Cardiac muscle cell (in vitro differentiated cells and primary cell): ENCODE measurements at regions not wholly inside any gene's neighbourhood (a gene's known extent, or its start where the extent isn't known, plus 50 kb on each side); places are given as distances from the start of the nearest gene placed in this dataset.
"Not testable (repeated sequence)": the region's sequence is repeated elsewhere in the genome, so short reads cannot be mapped to it uniquely, and the experiment has no call there.

Experiments used
- DNase-seq, 2 donors: peaks; one replicate each; pipeline versions ENCODE4 v3.0.0 to v3.0.0-alpha.2; 2010 to 2017; ENCODE audit warnings: low read depth in 1 of 2, low spot score in 1 of 2
- H3K27ac ChIP-seq: fragments of 200-600 bp; sonication (generic); 2 replicates; pipeline ENCODE4 v1.5.1; 2016
- H3K27me3 ChIP-seq: fragments of 200-600 bp; sonication (generic); 2 replicates; pipeline ENCODE4 v1.6.0; 2016; ENCODE audit warnings: control low read depth
- H3K36me3 ChIP-seq: fragments of 200-600 bp; sonication (generic); 2 replicates; pipeline ENCODE4 v1.5.1; 2016; ENCODE audit warnings: control low read depth
- H3K4me1 ChIP-seq: fragments of 200-600 bp; sonication (generic); 2 replicates; pipeline ENCODE4 v1.8.1; 2017; ENCODE audit warnings: low read depth, mild to moderate bottlenecking, mixed run types
- H3K4me3 ChIP-seq: fragments of 200-600 bp; sonication (generic); 2 replicates; pipeline ENCODE4 v1.5.1; 2016; ENCODE audit warnings: mild to moderate bottlenecking
- H3K9me3 ChIP-seq: fragments of 200-600 bp; sonication (generic); 2 replicates; pipeline ENCODE4 v1.5.1; 2017; ENCODE audit warnings: low read depth, mild to moderate bottlenecking, control low read depth
- TF ChIP-seq, protein P1 (sequence below): IDR thresholded peaks from 2 replicates; pipeline ENCODE4 v1.5.1; 2012; ENCODE audit warnings: low read depth, mild to moderate bottlenecking, low read length

GRCh38 chr11:112662554-112662953 lies 298.7 kb upstream of the NCAM1 start:
- H3K27me3 ChIP-seq = no peaks in the 10 kb centered on the region
- H3K4me1 ChIP-seq = no peaks in the 10 kb centered on the region
- no peak overlapping the region for H3K4me3 ChIP-seq
- H3K27ac ChIP-seq = no peak overlapping the region
- DNase-seq = no peak
- H3K9me3 ChIP-seq = no peaks in the 10 kb centered on the region
- TF ChIP-seq, protein P1, sequence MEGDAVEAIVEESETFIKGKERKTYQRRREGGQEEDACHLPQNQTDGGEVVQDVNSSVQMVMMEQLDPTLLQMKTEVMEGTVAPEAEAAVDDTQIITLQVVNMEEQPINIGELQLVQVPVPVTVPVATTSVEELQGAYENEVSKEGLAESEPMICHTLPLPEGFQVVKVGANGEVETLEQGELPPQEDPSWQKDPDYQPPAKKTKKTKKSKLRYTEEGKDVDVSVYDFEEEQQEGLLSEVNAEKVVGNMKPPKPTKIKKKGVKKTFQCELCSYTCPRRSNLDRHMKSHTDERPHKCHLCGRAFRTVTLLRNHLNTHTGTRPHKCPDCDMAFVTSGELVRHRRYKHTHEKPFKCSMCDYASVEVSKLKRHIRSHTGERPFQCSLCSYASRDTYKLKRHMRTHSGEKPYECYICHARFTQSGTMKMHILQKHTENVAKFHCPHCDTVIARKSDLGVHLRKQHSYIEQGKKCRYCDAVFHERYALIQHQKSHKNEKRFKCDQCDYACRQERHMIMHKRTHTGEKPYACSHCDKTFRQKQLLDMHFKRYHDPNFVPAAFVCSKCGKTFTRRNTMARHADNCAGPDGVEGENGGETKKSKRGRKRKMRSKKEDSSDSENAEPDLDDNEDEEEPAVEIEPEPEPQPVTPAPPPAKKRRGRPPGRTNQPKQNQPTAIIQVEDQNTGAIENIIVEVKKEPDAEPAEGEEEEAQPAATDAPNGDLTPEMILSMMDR = no peak
- H3K36me3 ChIP-seq = no peaks in the 10 kb centered on the region

DNA sequence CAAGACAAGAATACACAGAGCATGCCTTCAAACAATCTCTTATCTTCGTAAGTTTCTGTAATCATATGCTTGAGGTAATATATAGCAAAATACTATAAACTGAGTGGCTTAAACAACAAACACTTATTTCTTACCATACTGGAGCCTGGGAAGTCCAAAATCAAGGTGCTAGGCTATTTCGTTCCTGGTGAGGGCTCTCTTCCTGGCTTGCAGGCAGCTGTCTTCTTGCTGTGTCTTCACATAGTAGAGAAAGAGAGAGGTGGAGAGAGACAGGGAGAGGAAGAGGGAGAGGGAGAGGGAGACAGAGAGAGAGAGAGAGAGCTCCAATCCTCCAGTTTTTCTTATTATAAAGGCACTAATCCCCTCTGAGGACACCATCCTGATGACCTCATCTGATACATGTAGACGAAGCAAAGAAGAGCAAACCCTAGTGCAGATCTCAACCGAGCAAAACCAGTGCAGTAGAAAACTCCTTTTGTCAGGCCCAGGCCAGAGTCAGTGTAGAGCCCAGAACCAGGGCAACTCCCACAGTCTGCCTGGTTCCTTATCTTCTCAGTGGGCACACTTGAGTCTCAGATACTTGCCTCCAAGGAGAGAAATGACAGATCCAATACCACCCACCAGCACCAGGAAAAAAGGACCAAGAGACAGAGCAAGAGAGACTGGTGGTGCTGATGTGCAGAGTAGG lies 297.1 kb upstream of the NCAM1 start:
- TF ChIP-seq, protein P1 = no peak
- Histone ChIP-seq H3K9me3 (no peaks in the 10 kb centered on the region), H3K36me3 (no peaks in the 10 kb centered on the region), H3K4me1 (no peaks in the 10 kb centered on the region), H3K27ac (no peak overlapping the region), H3K27me3 (no peaks in the 10 kb centered on the region), H3K4me3 (no peak overlapping the region)
- DNase-seq = no peak

DNA sequence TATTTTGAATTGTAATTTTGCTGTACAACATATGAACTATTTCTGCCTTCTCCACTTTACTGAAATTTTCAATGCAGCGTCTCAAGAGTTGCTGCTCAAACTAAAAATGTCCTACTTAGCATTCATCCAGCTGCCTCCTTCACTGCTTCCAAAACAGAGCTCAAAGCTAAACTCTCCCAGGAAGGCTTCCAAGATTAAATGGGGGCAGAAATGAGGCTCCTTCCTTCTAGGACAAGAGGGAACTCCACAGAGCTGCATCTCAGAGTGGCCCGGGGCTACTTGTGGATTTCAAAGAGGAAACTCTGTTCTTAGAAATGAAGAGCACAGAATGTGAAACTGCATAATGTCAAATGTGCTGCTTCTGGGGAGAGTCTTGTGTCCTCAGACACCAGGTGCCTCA lies 295.9 kb upstream of the NCAM1 start:
- DNase-seq = no peak
- no peaks in the 10 kb centered on the region for H3K36me3 ChIP-seq
- no peaks in the 10 kb centered on the region for H3K4me1 ChIP-seq
- no peak overlapping the region for H3K4me3 ChIP-seq
- H3K27ac ChIP-seq = no peak overlapping the region
- TF ChIP-seq, protein P1 = no peak
- no peaks in the 10 kb centered on the region for H3K27me3 ChIP-seq
- no peaks in the 10 kb centered on the region for H3K9me3 ChIP-seq

- H3K27me3 ChIP-seq = no peaks in the 10 kb centered on the region
- TF ChIP-seq, protein P1 = no peak
- no peaks in the 10 kb centered on the region for H3K4me1 ChIP-seq
- DNase-seq = no peak
- no peaks in the 10 kb centered on the region for H3K9me3 ChIP-seq
- no peak overlapping the region for H3K27ac ChIP-seq
- no peaks in the 10 kb centered on the region for H3K36me3 ChIP-seq
- H3K4me3 ChIP-seq = no peak overlapping the region
Observed at GRCh38 chr11:112666253-112666652, 295.0 kb upstream of the NCAM1 start.

DNA sequence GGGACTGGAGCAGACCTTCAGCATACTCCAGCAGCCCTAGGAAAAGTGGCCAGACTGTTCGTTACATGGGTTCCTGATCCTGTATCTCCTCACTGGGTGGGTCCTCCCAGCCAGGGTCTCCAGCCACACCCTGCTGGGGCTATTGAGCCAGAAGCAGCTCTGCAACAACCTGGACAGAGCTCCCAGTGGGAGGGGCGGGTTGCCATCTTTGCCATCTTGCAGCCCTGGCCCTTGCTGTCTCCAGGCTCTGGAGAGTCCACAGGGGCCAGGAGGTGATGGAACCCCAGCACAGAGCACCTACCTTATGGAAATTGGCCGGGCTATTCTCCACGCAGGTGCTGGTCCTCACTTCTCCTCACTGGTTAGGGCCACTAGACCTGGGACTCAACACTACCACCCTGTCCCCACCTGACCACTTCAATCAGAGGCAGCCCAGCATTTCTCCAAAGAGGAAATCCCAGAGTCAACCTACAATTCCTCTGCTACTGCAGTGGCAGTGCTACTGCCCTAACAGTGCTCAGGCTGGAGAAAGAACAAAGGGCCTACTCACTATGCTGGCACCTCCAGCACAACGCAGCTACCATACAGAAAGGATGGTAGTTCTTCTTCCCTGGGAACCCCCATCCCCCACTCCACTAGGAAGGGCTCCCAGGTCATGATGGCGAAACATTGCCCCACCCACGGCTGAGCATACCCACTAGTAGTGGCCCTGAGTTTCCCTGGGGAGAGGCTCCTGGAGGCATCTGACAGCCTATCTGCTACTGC lies 290.2 kb upstream of the NCAM1 start:
- Histone ChIP-seq H3K4me3 (no peak overlapping the region), H3K4me1 (no peaks in the 10 kb centered on the region), H3K36me3 (no peaks in the 10 kb centered on the region), H3K9me3 (no peaks in the 10 kb centered on the region), H3K27me3 (no peaks in the 10 kb centered on the region), H3K27ac (no peak overlapping the region)
- no peak for DNase-seq
- TF ChIP-seq, protein P1 = no peak

DNA sequence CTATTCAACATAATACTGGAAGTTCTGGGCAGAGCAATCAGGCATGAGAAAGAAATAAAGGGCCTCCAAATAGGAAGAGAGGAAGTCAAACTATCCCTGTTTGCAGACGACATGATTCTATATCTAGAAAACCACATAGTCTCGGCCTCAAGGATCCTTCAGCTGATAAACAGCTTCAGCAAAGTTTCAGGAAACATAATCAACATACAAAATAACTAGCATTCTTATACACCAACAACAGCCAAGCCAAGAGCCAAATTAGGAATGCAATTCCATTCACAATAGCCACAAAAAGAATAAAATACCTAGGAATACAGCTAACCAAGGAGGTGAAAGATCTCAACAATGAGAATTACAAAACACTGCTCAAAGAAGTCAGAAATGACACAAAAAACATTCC lies 287.8 kb upstream of the NCAM1 start:
- not testable (repeated sequence) for H3K27me3 ChIP-seq, H3K36me3 ChIP-seq, H3K27ac ChIP-seq, DNase-seq, H3K4me3 ChIP-seq, H3K4me1 ChIP-seq, H3K9me3 ChIP-seq
